ENCODE measurements at regions not wholly inside any gene's neighbourhood (a gene's known extent, or its start where the extent isn't known, plus 50 kb on each side); places are given as distances from the start of the nearest gene placed in this dataset.
"Not testable (repeated sequence)": the region's sequence is repeated elsewhere in the genome, so short reads cannot be mapped to it uniquely, and the experiment has no call there.

GRCh38 chr15:77862651-77863104, 214.8 kb downstream of the TBC1D2B start:
- DNase-seq (ENCODE audit: low spot score): no peak

DNA sequence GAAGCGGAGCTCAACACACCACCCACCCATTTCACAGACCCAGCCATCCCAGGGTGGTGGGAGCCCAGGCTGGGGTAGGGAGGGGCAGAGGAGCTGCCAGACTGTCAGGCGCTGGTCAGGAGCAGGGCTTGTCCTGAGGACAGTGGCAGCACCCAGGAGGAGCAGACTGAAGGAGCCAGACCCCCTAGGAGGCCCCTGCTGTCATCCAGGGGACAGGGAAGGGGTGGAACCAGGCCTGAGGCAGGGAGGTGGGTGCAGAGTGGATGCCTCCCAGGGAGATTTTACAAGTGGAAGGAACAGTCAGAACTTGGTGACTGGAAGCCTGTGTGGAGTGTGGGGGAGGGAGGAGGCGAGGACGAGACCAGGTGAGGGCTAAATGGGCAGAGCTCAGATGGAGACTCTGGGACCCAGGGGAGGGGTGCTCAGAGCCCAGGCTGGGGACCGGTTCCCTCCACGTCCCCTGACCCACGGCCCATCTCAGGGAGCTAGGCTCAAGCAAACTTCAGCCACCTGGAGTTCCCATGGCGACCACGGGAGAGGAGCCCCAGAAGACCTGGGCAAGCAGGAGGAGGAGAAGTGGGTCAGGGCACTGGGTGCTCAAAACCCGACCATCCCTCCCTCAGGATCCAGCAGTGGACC, 215.4 kb downstream of the TBC1D2B start:
- not testable (repeated sequence) for DNase-seq (ENCODE audit: low spot score)

GRCh38 chr15:77860071-77860691, 217.3 kb downstream of the TBC1D2B start:
- no peak for DNase-seq (ENCODE audit: low spot score)

- no peak for DNase-seq (ENCODE audit: low spot score)
These were observed 217.9 kb downstream of the TBC1D2B start for GRCh38 chr15:77859491-77860060.

DNA sequence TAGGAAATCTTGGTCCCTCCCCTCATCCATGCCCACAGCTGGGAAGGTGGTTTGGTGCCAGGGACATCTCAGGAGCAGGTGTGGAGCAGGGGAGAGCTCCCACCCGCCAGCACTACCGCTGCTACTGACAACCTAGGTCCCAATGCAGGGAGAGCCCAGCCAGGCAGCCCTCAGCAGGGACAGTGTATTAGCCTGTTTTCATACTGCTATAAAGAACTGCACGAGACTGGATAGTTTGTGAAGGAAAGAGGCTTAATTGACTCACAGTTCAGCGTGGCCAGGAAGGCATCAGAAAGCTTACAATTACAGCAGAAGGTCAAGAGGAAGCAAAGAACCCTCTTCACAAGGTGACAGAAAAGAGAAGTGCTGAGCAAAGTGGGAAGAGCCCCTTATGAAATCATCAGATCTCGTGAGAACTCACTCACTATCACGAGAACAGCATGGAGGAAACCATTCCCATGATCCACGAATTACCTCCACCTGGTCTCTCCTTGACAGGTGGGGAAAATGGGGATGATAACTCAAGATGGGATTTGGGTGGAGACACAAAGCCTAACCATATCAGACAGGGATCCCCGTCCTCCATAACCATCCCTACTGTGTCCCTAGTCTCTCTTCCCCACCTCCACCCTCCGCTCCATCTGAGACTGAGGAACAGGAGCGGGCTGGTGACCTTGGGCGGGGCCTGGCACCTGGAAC, 218.6 kb downstream of the TBC1D2B start:
- no peak for DNase-seq (ENCODE audit: low spot score)

DNA sequence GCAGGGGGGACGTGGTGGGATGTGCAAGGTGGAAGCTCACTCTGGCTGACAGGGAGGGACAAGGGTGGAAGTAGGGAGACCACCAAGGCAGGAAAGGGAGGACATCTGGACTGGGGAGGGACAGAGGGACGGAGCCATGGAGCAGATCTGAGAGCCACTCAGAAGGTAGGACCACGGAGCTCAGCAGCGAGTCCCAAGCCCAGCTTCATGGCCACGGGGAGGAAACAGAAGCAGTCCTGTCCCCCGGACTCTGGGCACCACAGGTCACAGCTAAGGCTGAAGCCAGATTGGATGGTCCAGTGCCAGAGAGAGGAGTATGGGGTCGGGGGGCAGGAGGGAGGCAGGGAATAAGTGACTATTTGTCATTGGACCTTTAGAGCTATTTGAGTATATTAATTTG, 220.1 kb downstream of the TBC1D2B start:
- DNase-seq (ENCODE audit: low spot score): no peak

DNA sequence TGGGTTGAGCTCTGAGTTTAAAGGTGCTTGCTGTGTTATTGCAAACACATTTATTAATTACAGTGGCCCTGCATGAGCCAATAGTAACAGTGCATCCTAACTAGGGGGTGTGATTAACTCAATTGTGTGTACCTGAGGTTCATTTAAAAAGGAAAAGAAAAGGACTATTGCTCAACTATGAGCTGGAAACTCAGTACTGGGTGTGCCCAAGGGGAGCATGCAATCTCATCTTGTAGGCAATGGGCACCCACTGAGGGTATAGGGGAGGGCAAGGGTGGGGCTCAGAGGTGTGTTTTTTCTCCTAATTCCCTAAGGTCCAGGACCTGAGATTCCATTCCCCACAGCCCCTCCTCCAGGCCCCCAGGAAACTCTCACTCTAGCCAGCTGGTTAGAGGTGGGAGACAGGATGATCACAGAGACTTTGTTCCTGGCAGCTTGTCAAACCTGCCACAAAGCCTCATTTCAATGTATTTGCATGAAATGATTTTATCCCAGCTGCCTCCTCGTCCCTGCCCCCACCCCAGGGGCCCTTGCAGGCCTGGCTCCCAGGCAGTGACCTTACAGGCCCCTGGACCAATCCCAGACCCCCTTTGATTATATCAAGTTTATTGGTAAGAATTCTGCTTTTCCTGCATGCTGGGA, 220.7 kb downstream of the TBC1D2B start:
- no peak for DNase-seq (ENCODE audit: low spot score)

- no peak for DNase-seq (ENCODE audit: low spot score)
These were observed 221.6 kb downstream of the TBC1D2B start for GRCh38 chr15:77855871-77856270.

GRCh38 chr15:77854980-77855379, 222.3 kb upstream of the LINGO1 start:
- DNase-seq (ENCODE audit: low spot score): no peak

- DNase-seq (ENCODE audit: low spot score): no peak
These were observed 221.2 kb upstream of the LINGO1 start for GRCh38 chr15:77853910-77854309.

DNA sequence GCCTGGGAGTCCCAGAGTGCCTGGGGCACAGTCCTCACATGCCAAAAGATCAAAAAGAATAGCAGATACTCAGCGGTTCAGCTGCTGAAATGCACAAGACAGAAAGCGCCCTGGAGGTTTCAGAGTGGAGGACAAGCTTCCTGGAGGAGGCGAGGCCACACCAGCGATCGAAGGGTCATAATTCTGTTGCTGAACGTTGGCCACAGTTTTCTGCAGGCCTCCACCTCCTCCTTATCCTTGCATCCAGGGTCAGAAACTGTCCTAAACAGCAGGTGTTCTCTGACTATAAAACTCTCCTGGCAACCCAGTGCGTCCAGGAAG, 220.3 kb upstream of the LINGO1 start:
- no peak for DNase-seq (ENCODE audit: low spot score)

GRCh38 chr15:77852241-77853007, 219.7 kb upstream of the LINGO1 start:
- no peak for DNase-seq (ENCODE audit: low spot score)

DNA sequence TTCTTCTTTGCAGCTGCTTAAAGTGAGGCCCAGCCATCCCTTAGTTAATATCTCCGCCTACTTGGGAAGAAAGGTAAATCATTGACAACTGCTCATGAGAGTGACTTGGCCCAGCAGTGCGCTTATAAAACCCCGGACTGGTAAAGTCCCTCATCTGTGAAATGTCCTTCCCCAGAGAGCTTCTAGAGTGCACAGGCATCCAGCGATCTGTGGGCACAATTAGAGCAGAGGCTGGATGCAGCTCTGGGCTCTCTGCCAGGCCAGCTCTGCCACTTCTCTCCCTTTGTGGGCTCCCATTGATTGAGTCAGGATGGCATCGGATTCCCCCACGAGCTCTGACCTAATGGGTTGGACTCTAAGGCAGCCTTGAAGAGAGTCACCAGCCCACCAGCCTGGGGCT, 219.0 kb upstream of the LINGO1 start:
- DNase-seq (ENCODE audit: low spot score): no peak

DNA sequence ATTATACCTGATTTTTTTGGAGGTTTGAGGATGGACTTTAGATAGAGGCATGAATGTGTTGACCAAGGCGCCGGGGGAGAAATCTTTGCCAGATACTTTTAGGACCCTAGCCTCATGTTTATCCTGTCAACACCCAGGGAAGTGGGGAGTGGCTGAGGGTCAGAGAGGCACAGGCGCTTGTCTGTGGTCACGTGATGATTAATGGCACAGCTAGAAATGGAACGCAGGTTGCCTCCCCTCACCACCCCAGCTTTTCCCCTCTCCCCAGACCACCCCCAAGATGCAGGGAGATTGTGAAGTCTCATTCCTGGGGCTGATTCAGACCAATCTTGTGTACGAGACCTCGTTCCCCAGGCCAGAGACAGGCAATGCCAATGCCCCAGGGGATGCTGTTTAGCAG, 218.4 kb upstream of the LINGO1 start:
- DNase-seq (ENCODE audit: low spot score): no peak

- no peak for DNase-seq (ENCODE audit: low spot score)
These were observed 214.3 kb upstream of the LINGO1 start for GRCh38 chr15:77846986-77847385.

DNA sequence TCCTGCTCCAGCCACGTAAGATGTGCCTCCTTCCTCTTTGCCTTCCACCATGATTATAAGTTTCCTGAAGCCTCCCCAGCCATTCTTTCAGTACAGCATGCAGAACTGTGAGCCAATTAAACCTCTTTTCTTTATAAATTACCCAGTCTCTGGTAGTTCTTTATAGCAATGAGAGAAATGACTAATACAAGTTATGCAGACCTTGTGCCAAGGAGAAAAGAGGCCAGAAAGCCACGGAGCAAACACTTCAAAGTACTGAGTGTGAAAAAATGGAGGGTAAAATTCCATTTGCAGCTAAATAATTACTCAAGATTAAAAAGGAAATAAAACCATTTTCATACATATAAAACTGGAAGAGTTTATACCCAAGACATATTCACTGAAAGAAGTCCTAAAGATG, 213.6 kb upstream of the LINGO1 start:
- no peak for DNase-seq (ENCODE audit: low spot score)

GRCh38 chr15:77844798-77845446, 212.2 kb upstream of the LINGO1 start:
- DNase-seq (ENCODE audit: low spot score): no peak

GRCh38 chr15:77843546-77843945, 210.8 kb upstream of the LINGO1 start:
- DNase-seq (ENCODE audit: low spot score): no peak

DNA sequence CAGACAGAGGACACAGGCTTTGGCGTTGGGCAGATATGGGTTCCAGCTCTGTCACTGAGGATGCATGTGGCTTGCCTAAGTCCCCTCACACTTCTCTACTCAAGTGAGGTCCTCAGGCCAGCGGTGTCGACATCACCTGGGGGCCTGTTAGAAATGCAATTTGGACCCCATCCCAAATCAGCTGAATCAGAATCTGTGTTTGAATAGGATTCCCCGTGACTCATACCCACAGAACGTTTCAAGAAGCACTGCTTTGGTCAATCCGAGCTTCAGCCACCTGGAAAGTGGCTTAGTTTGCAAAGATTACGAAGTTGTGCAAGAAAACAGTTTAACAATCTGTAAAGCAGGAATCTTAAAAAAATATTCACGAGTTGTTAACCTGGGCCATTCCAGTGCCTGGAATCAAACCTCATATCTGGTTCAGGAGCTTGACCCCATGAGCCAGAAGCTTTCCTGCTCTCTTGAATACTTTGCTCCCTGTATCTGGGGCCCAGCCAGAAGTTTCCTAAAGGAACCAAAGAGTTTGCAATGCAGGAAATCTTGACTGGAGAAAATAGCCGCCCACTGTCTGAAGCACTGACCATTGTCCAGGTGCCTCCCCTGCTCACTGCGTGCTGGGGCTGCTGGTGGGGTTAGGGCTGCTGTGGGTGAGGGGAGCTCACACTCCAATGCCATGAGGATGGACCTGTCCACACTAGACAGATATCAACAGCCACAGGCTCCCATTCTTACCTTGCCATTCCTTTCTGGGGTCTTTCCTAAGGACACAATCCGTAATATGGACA, 208.5 kb upstream of the LINGO1 start:
- DNase-seq (ENCODE audit: low spot score): no peak
